ENCODE measurements at regions not wholly inside any gene's neighbourhood (a gene's known extent, or its start where the extent isn't known, plus 50 kb on each side); places are given as distances from the start of the nearest gene placed in this dataset.

DNA sequence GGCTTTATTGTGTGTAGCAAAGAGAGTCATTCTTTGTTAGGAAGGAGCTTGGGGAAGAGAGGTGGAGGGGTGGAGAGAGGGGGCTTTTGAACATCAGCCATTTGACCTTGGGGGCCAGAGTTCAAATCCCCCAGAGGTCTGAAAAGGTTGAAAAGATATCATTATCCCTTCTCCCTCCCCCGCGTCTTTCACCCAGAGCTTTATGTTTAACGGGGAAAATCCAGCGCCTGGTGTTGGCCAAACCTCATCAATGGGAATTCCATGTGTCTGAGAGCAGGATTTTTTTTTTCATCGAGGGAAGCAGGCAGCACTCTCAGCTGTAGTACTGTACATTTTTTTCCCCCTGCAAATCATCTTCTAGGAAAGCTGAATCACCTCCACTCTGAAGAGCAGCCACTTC is 122.4 kb upstream of the HSD17B12 start:
- no peak overlapping the region for H3K4me3 ChIP-seq
- peaks cover 14% of the 10 kb centered on the region for H3K27me3 ChIP-seq
- H3K27ac ChIP-seq, result no peak overlapping the region
- intact Hi-C loops (cut with DNase I), result no loop called here
- 12 to 23% (median 15%) methylated on average over 5 of the region's 5 CpGs for WGBS, 4 donors
- H3K36me3 ChIP-seq (replicated peaks in 1 of 2), result no peaks in the 10 kb centered on the region
- no peak for DNase-seq
- peaks cover 9 to 12% of the 10 kb centered on the region in 2 donors for H3K4me1 ChIP-seq (replicated peaks in 1 of 2)
- no peaks in the 10 kb centered on the region for H3K9me3 ChIP-seq (replicated peaks in 1 of 3)
- no peak for TF ChIP-seq POLR2A (IDR thresholded peaks at IDR 0.05)
- TF ChIP-seq, protein P1, sequence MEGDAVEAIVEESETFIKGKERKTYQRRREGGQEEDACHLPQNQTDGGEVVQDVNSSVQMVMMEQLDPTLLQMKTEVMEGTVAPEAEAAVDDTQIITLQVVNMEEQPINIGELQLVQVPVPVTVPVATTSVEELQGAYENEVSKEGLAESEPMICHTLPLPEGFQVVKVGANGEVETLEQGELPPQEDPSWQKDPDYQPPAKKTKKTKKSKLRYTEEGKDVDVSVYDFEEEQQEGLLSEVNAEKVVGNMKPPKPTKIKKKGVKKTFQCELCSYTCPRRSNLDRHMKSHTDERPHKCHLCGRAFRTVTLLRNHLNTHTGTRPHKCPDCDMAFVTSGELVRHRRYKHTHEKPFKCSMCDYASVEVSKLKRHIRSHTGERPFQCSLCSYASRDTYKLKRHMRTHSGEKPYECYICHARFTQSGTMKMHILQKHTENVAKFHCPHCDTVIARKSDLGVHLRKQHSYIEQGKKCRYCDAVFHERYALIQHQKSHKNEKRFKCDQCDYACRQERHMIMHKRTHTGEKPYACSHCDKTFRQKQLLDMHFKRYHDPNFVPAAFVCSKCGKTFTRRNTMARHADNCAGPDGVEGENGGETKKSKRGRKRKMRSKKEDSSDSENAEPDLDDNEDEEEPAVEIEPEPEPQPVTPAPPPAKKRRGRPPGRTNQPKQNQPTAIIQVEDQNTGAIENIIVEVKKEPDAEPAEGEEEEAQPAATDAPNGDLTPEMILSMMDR (IDR thresholded peaks at IDR 0.05), result no peak

DNA sequence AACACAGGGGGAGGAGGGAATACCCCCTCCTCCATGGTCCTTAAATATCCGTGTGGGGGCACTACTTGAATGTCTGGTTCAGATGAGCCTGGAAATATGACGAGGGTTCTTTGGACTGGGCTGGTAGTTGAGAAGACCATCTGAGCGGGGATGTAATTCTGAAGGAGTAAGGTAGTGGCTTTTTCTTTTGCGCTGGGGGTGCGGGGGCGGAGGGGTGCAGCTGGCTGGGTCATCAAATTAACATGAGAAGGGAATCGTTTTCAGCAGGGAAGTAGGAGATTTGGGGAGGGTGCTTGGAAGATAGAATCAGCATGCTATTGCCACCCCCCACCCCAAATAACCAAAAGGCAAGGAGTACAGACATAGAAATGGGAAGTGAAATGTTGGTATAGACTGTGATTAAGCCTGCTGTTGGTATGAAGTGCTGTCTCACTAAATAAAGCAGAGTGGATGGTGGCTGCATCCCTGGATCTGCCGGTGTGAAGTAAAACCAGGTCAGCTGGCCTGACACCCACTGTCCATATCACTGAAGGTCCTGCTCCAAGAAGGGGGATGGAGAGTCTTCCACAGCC is 121.9 kb upstream of the HSD17B12 start:
- no peak for DNase-seq
- Histone ChIP-seq H3K9me3 (replicated peaks in 1 of 3) (no peaks in the 10 kb centered on the region), H3K36me3 (replicated peaks in 1 of 2) (no peaks in the 10 kb centered on the region), H3K4me1 (replicated peaks in 1 of 2) (peaks cover 9 to 12% of the 10 kb centered on the region in 2 donors), H3K27me3 (peaks cover 14% of the 10 kb centered on the region), H3K4me3 (no peak overlapping the region), H3K27ac (no peak overlapping the region)
- 8 to 26% (median 20%) methylated on average over 6 to 8 of the region's 8 CpGs for WGBS, 4 donors
- intact Hi-C loops (cut with DNase I), result no loop called here
- TF ChIP-seq, protein P1 (IDR thresholded peaks at IDR 0.05), result no peak
- TF ChIP-seq POLR2A (IDR thresholded peaks at IDR 0.05), result no peak

DNA sequence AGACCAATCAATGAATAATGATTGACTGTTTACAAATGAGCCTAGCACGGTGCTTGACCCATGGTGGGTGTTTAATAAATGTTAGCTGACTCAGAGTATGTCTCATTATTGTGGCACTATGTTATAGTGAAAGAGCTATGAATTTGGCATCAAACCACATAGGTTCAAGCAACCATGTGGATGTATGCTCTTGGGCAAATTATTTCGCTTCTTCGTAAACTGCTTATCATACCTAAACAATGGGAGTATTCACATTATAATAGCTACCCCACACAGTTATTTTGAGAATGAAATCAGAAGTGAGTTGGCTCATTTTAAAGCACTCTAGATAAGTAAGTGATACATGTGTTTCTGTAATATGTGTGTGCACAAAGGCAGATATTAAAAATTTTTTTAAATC is 118.7 kb upstream of the HSD17B12 start:
- TF ChIP-seq, protein P1 (IDR thresholded peaks at IDR 0.05), result no peak
- no peak for TF ChIP-seq POLR2A (IDR thresholded peaks at IDR 0.05)
- no peak for DNase-seq
- 79 to 82% (median 80%) methylated on average over 3 of the region's 3 CpGs for WGBS, 4 donors
- H3K27ac ChIP-seq, result no peak overlapping the region
- no peaks in the 10 kb centered on the region for H3K36me3 ChIP-seq (replicated peaks in 1 of 2)
- H3K9me3 ChIP-seq (replicated peaks in 1 of 3), result no peaks in the 10 kb centered on the region
- peaks cover 14% of the 10 kb centered on the region for H3K27me3 ChIP-seq
- intact Hi-C loops (cut with DNase I), result no loop called here
- no peaks in the 10 kb centered on the region for H3K4me1 ChIP-seq (replicated peaks in 1 of 2)
- H3K4me3 ChIP-seq, result no peak overlapping the region

DNA sequence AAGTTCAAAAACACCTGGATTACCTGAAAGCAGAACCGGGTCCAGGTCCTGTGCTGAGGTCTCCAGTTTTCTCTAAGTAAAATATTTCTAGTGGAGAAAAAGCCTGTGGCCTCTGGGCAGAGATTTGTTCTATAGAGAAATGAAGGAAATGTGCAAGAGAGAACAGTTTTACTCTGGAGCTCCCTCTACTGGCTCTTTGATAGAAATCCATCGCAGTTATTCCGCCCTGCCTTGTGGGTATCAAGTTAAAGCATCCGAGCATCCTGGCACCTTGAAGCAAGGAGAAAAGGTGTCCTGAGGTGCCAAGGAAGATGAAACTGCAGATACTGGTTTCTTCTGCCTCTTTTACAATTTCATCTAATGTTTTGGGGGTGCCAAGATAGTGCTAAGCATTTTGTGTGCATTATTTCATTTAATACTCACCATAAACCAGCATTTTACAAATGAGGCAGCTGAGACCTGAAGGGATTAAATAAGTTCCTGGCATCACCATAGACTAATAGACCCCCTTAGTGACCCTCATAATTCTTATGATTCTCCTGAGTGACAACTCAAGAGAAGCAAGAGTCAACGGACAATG is 113.1 kb upstream of the HSD17B12 start:
- TF ChIP-seq, protein P1 (IDR thresholded peaks at IDR 0.05), result peak; percentile 46 to 75 (median 64)
- TF ChIP-seq POLR2A (IDR thresholded peaks at IDR 0.05), result no peak
- no peak overlapping the region for H3K27ac ChIP-seq
- 16 to 18% (median 18%) methylated on average over 5 of the region's 5 CpGs for WGBS, 4 donors
- intact Hi-C loops (cut with DNase I), result loop anchor here (2.0 to 5.0 kb wide), 2 partner anchors 60 to 63 kb away; no protein-coding TSS in a partner anchor
- H3K27me3 ChIP-seq, result no peaks in the 10 kb centered on the region
- no peaks in the 10 kb centered on the region for H3K36me3 ChIP-seq (replicated peaks in 1 of 2)
- H3K4me3 ChIP-seq, result no peak overlapping the region
- H3K9me3 ChIP-seq (replicated peaks in 1 of 3), result no peaks in the 10 kb centered on the region
- no peaks in the 10 kb centered on the region for H3K4me1 ChIP-seq (replicated peaks in 1 of 2)
- no peak for DNase-seq
